Subcutaneous abdominal adipose tissue (tissue), 5 donors: ENCODE measurements at regions not wholly inside any gene's neighbourhood (a gene's known extent, or its start where the extent isn't known, plus 50 kb on each side); places are given as distances from the start of the nearest gene placed in this dataset.

Source experiments
- H3K27ac ChIP-seq: one replicate; pipeline ENCODE4 v1.7.0; 2013; ENCODE audit warnings: low read depth, mild to moderate bottlenecking, inconsistent platforms, low read length, moderate library complexity
- H3K27me3 ChIP-seq, 5 donors: one replicate each; pipeline ENCODE4 v1.7.0; 2013; ENCODE audit warnings: low read length in 5 of 5, inconsistent platforms in 1 of 5; ENCODE audit not compliant: control insufficient read depth in 5 of 5, insufficient read depth in 4 of 5
- H3K36me3 ChIP-seq, 5 donors: one replicate each; pipeline ENCODE4 v1.7.0; 2013; ENCODE audit warnings: low read length in 5 of 5; ENCODE audit not compliant: control insufficient read depth in 5 of 5, insufficient read depth in 5 of 5
- H3K4me1 ChIP-seq, 5 donors: one replicate each; pipeline ENCODE4 v1.7.0; 2013; ENCODE audit warnings: low read length in 5 of 5, mild to moderate bottlenecking in 3 of 5, moderate library complexity in 1 of 5; ENCODE audit not compliant: control insufficient read depth in 5 of 5, insufficient read depth in 5 of 5
- H3K4me3 ChIP-seq, 5 donors: one replicate each; pipeline ENCODE4 v1.7.0; 2013; ENCODE audit warnings: low read length in 5 of 5, low read depth in 1 of 5
- H3K9ac ChIP-seq, 5 donors: one replicate each; pipeline ENCODE4 v1.7.0; 2013; ENCODE audit warnings: low read length in 5 of 5, mild to moderate bottlenecking in 4 of 5, moderate library complexity in 3 of 5
- H3K9me3 ChIP-seq, 5 donors: one replicate each; pipeline ENCODE4 v1.7.0; 2013; ENCODE audit warnings: low read length in 5 of 5; ENCODE audit not compliant: control insufficient read depth in 5 of 5
- donor health status: healthy.
- donor health status: healthy.
- donor health status: healthy.
- donor health status: healthy.
- donor health status: healthy.

DNA sequence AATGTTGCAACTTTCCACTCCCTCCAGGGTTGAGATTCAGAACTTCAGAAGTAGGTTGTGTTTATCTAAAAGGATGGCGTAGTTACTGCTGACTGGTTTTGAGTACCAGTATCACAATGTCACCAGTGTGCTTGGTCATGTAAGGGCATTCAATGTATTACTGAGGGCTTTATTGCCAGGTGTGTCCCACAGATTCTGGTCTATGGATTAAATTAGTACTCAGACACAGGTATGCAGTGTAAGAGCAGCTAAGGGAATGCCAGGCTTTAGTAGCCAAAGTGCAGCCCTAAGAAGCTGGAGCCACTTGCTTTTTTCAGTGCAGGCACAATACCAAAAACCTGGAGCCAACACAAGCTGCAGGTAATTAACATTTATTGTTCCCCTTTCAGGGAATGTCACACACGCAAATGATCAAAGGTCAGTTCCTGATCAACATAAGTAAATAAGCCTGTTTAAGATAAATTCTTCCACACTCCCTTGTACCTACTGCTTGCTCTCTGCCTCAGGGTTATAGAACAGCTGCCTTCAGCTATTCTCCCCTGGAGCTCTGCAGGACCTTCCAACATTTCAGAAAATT lies 130.1 kb upstream of the ZNF91 start:
- no peaks in the 10 kb centered on the region for H3K36me3 ChIP-seq
- H3K27ac ChIP-seq, result no peak overlapping the region
- no peak overlapping the region for H3K9ac ChIP-seq
- peaks cover 0 to 29% (median 12%) of the 10 kb centered on the region in 5 donors for H3K9me3 ChIP-seq
- no peaks in the 10 kb centered on the region for H3K27me3 ChIP-seq
- H3K4me1 ChIP-seq, result no peaks in the 10 kb centered on the region
- no peak overlapping the region for H3K4me3 ChIP-seq

DNA sequence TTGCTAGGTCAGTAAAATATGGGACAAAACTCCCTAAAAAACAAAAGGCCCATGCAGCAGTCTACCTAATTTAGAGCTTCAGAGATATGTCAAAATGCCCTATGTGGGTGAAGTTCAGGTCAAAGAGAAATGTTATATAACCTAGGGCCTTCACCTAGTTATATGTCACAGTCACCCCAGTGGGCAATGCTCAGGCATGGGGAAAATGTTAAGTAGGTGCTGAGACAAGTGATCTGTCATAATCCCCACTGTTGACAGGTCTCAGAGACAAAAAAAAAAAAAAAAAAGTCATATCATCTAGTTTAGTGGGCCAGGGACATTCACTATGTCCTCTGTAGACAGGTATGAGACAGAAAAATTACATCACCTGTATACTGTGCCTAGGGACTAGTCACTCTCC lies 128.6 kb upstream of the ZNF91 start:
- Histone ChIP-seq H3K4me1 (no peaks in the 10 kb centered on the region), H3K9me3 (peaks cover 0 to 22% (median 10%) of the 10 kb centered on the region in 5 donors), H3K9ac (no peak overlapping the region), H3K4me3 (no peak overlapping the region), H3K27me3 (no peaks in the 10 kb centered on the region), H3K27ac (no peak overlapping the region), H3K36me3 (no peaks in the 10 kb centered on the region)

- peaks cover 0 to 12% (median 2%) of the 10 kb centered on the region in 5 donors for H3K9me3 ChIP-seq
- no peaks in the 10 kb centered on the region for H3K4me1 ChIP-seq
- no peaks in the 10 kb centered on the region for H3K27me3 ChIP-seq
- H3K4me3 ChIP-seq, result no peak overlapping the region
- H3K27ac ChIP-seq, result no peak overlapping the region
- H3K9ac ChIP-seq, result no peak overlapping the region
- no peaks in the 10 kb centered on the region for H3K36me3 ChIP-seq
Observed at GRCh38 chr19:23522431-23522830, 127.2 kb upstream of the ZNF91 start.

- H3K9ac ChIP-seq, result no peak overlapping the region
- no peaks in the 10 kb centered on the region for H3K4me1 ChIP-seq
- no peak overlapping the region for H3K4me3 ChIP-seq
- H3K36me3 ChIP-seq, result no peaks in the 10 kb centered on the region
- no peak overlapping the region for H3K27ac ChIP-seq
- peaks cover 0 to 9% (median 0%) of the 10 kb centered on the region in 5 donors for H3K9me3 ChIP-seq
- no peaks in the 10 kb centered on the region for H3K27me3 ChIP-seq
Observed at GRCh38 chr19:23521471-23521870, 126.2 kb upstream of the ZNF91 start.

GRCh38 chr19:23520441-23520840 lies 125.2 kb upstream of the ZNF91 start:
- Histone ChIP-seq H3K4me1 (no peaks in the 10 kb centered on the region), H3K4me3 (no peak overlapping the region), H3K9me3 (peaks cover 0 to 7% (median 0%) of the 10 kb centered on the region in 5 donors), H3K9ac (no peak overlapping the region), H3K27me3 (no peaks in the 10 kb centered on the region), H3K36me3 (no peaks in the 10 kb centered on the region), H3K27ac (no peak overlapping the region)

GRCh38 chr19:23519031-23519430 lies 123.8 kb upstream of the ZNF91 start:
- Histone ChIP-seq H3K27ac (no peak overlapping the region), H3K36me3 (no peaks in the 10 kb centered on the region), H3K4me3 (no peak overlapping the region), H3K27me3 (no peaks in the 10 kb centered on the region), H3K9ac (no peak overlapping the region), H3K4me1 (no peaks in the 10 kb centered on the region), H3K9me3 (peaks cover 0 to 7% (median 0%) of the 10 kb centered on the region in 5 donors)

DNA sequence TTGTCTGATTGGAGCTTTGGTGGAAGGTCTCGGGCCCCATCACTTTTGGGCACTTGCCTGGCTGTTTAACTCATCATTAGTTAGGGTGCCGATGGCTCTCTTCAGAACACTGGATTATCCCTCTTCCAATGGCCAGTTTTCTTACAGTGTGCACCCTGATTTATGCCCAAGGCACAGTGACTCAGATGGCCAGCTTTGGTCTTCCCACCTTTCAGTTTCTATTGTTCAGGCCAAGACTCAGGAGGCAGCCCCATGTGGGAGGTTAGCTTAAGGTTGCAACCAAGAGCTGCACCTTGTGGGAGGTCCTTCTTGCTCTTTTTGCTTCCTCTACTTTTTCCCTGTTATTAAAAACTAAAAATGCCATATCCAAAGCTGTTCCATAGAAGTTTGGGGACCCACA lies 121.0 kb upstream of the ZNF91 start:
- peaks cover 0 to 9% (median 0%) of the 10 kb centered on the region in 5 donors for H3K9me3 ChIP-seq
- no peaks in the 10 kb centered on the region for H3K4me1 ChIP-seq
- H3K36me3 ChIP-seq, result no peaks in the 10 kb centered on the region
- H3K9ac ChIP-seq, result no peak overlapping the region
- H3K27me3 ChIP-seq, result no peaks in the 10 kb centered on the region
- H3K27ac ChIP-seq, result no peak overlapping the region
- H3K4me3 ChIP-seq, result no peak overlapping the region

DNA sequence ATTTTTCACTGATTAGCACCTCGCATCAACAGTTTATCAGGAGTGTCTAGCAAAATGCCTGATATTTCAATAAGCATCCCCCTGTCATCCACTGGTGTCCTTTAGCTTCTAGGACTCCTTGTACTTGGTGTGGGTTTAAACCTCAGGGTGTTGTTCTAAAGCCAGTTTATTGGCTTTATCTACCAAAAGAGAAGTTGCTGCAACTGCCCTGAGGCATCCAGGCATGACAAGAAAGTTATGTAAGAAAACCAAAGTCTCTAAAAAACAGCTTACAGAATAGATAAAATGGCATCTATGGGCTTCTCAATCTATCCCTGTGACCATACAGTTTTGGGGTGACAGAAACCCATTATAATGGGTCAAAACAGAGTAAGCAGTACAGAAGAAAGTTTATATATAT lies 120.3 kb upstream of the ZNF91 start:
- no peaks in the 10 kb centered on the region for H3K4me1 ChIP-seq
- no peak overlapping the region for H3K9ac ChIP-seq
- no peaks in the 10 kb centered on the region for H3K36me3 ChIP-seq
- H3K27ac ChIP-seq, result no peak overlapping the region
- no peak overlapping the region for H3K4me3 ChIP-seq
- H3K9me3 ChIP-seq, result peaks cover 0 to 5% (median 0%) of the 10 kb centered on the region in 5 donors
- no peaks in the 10 kb centered on the region for H3K27me3 ChIP-seq

GRCh38 chr19:23512151-23512925 lies 117.1 kb upstream of the ZNF91 start:
- Histone ChIP-seq H3K9me3 (peaks cover 0 to 6% (median 0%) of the 10 kb centered on the region in 5 donors), H3K27ac (no peak overlapping the region), H3K4me3 (no peak overlapping the region), H3K36me3 (no peaks in the 10 kb centered on the region), H3K4me1 (no peaks in the 10 kb centered on the region), H3K27me3 (no peaks in the 10 kb centered on the region), H3K9ac (no peak overlapping the region)

DNA sequence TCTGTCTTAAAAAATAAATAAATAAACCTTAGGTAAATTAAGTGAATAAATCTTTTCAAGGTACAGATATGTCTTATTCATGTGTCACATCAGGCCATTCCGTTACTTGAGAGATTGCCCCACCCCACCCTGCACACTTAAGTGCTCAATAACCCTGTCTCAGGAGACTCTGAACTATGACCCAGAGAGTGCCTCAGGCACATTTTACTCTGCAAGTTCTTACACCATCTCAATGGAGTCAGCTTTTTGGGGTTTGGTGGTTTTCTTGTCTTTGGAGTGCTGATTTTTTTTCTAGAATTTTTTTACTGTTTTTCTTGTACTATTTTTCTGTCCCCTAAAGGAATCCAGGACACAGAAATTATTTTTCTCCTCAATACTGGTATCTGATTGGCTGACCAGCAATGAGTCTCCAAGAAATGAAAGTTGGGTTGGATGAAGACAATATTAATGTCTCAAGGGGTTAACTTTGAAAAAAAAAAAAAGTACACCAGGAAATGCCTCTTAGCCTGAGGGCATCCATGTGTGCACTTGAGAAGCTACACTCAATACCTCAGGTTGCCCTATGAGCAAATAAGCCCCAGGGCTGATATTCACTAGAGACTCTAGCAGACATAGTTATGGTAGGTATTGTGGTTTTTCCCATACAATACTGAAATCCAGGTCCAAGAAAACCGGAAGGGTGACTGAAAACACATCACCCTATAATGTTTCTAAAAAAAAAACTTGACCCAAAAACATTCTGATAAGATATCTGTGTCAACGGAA lies 114.6 kb upstream of the ZNF91 start:
- Histone ChIP-seq H3K4me1 (no peaks in the 10 kb centered on the region), H3K9me3 (peaks cover 0 to 9% (median 0%) of the 10 kb centered on the region in 5 donors), H3K27ac (no peak overlapping the region), H3K4me3 (no peak overlapping the region), H3K27me3 (no peaks in the 10 kb centered on the region), H3K36me3 (no peaks in the 10 kb centered on the region), H3K9ac (no peak overlapping the region)
